ENCODE measurements at regions not wholly inside any gene's neighbourhood (a gene's known extent, or its start where the extent isn't known, plus 50 kb on each side); places are given as distances from the start of the nearest gene placed in this dataset.
"Not testable (repeated sequence)": the region's sequence is repeated elsewhere in the genome, so short reads cannot be mapped to it uniquely, and the experiment has no call there.

DNA sequence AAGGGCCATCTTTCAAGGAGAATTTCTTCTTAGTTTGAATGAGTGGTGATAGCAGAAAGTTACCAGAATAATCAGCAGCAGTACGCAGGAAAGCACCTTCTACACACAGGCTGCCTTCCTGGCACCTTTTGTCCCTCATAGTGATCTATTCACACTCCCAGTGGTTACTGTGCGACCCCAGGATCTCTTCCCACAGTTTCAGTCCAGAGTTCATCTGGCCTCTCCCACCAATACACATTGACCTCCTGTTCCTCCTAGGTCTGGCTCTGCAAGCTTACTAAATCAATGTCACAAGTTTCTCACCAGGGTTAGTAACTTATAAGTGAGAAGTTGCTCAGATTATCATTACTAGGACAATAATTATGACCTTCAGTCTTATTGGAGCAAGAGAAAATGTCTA is 99.1 kb upstream of the PIK3R1 start:
- H3K4me3 ChIP-seq: no peak overlapping the region
- no peak overlapping the region for H3K27ac ChIP-seq
- no peak for DNase-seq (ENCODE audit: low spot score)
- TF ChIP-seq, protein P1, sequence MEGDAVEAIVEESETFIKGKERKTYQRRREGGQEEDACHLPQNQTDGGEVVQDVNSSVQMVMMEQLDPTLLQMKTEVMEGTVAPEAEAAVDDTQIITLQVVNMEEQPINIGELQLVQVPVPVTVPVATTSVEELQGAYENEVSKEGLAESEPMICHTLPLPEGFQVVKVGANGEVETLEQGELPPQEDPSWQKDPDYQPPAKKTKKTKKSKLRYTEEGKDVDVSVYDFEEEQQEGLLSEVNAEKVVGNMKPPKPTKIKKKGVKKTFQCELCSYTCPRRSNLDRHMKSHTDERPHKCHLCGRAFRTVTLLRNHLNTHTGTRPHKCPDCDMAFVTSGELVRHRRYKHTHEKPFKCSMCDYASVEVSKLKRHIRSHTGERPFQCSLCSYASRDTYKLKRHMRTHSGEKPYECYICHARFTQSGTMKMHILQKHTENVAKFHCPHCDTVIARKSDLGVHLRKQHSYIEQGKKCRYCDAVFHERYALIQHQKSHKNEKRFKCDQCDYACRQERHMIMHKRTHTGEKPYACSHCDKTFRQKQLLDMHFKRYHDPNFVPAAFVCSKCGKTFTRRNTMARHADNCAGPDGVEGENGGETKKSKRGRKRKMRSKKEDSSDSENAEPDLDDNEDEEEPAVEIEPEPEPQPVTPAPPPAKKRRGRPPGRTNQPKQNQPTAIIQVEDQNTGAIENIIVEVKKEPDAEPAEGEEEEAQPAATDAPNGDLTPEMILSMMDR (IDR thresholded peaks at IDR 0.05): no peak

DNA sequence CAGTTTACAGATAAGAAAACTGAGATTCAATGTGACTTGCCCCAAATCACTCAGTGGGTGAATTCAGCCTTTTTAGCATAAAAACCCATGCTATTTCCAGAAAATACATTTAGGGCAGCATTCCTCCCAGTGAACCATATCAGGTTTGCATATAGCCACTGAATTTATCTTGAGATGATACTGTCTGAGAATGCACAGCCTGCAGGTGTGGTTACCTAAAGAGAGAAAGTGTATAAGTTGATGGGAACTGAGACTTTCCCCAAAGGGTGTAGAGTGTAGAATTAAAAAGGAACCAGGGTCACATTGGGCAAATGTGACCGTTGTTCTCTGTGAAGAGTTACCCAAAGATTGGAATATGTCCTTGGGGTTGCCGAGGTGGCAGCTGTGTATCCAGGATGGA is 100.0 kb upstream of the PIK3R1 start:
- Histone ChIP-seq H3K27ac (no peak overlapping the region), H3K4me3 (no peak overlapping the region)
- TF ChIP-seq, protein P1 (IDR thresholded peaks at IDR 0.05): no peak
- no peak for DNase-seq (ENCODE audit: low spot score)

DNA sequence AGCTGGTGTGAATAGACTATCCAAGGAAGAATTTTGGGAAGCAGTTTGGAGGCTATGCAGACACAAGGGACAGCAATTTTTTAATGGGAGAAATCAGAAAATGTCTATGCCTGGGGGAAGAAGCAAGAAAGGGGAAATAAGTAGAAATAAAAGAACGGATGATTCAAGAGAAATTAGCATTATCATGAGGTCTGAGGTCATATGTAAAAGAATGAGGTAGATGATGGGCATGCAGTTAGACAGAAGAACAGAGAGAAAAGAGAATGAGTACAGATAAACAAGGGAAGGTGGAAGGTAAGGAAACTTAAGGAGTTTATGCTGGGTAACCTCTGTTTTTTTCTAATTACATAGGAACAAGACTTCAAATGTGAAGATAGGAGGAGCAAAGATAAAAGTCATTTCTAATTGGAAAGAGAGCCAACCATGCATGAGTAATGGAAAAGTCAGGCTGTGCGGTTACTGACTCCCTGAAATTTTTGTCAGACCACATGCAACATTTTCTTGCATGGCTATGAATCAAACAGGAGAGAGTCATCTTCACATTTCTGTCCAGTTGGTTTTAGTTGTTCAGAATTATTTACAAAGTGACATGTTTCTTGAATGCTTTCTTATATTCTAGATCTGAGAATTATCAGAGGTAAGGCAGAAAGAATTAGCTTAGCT is 101.0 kb upstream of the PIK3R1 start:
- DNase-seq (ENCODE audit: low spot score): no peak
- no peak overlapping the region for H3K27ac ChIP-seq
- TF ChIP-seq, protein P1 (IDR thresholded peaks at IDR 0.05): no peak
- no peak overlapping the region for H3K4me3 ChIP-seq

DNA sequence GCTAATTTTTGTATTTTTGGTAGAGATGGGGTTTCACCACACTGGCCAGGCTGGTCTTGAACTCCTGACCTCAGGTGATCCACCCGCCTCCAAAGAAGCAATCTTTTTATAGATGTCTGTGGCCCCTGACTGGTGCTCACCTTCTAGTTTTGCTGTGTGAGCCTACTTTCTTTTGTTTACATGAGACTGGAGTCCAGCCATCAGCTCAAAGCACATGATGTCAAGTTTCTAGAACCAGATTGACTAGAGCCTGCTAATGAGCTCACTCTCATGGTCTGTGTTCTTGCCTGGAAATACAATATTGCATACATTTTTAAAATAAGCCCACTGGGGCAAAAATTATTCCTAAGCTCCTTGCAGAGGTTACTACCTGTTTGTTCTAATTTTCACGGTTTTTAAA is 102.9 kb upstream of the PIK3R1 start:
- no peak overlapping the region for H3K27ac ChIP-seq
- TF ChIP-seq, protein P1 (IDR thresholded peaks at IDR 0.05): no peak
- DNase-seq (ENCODE audit: low spot score): no peak
- H3K4me3 ChIP-seq: no peak overlapping the region

DNA sequence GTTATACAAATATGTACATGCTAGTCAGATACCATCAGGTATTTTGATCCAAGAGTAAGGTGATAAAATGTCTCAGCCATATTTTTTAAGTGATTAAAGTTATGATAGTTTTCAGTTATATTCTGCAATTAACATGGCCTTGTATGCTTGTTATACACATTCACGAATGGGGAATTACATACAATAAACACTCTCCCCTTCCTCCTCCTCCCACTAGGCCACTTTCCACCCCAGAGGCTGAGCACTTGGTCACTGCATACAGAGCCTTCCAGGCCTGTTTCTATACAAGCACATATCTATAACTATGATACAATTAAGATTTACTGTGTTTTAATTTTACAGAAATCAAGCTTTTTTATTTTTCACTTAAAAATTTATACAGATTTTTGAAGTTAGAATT is 104.7 kb upstream of the PIK3R1 start:
- DNase-seq (ENCODE audit: low spot score): no peak
- TF ChIP-seq, protein P1 (IDR thresholded peaks at IDR 0.05): no peak
- Histone ChIP-seq H3K27ac (no peak overlapping the region), H3K4me3 (no peak overlapping the region)

DNA sequence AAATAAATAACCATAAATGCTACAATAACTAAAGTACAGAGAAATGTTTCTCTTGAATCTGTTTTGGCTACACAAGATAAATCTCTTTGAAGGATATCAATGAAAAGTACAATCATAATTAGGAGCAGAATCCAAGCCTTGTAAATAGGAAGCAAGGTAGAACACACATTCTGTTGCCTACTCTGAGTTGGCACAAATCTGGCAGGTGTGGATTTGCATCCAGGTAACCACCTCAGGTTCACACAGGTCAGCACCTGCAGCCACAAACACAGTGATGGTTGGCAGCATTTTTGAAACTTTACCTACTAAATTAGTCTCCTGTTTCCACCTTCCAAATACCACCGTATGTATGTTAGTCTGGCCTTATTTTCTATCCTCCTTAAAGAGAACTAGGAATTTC is 105.3 kb upstream of the PIK3R1 start:
- TF ChIP-seq, protein P1 (IDR thresholded peaks at IDR 0.05): no peak
- DNase-seq (ENCODE audit: low spot score): no peak
- H3K27ac ChIP-seq: no peak overlapping the region
- no peak overlapping the region for H3K4me3 ChIP-seq

DNA sequence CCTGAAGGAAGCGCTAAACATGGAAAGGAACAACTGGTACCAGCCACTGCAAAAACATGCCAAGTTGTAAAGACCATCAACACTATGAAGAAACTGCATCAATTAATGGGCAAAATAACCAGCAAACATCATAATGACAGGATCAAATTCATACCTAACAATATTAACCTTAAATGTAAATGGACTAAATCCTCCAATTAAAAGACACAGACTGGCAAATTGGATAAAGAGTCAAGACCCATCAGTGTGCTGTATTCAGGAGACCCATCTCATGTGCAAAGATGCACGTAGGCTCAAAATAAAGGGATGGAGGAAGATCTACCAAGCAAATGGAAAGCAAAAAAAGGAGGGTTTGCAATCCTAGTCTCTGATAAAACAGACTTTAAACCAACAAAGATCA is 111.3 kb upstream of the PIK3R1 start:
- H3K27ac ChIP-seq; DNase-seq (ENCODE audit: low spot score); H3K4me3 ChIP-seq: not testable (repeated sequence)

DNA sequence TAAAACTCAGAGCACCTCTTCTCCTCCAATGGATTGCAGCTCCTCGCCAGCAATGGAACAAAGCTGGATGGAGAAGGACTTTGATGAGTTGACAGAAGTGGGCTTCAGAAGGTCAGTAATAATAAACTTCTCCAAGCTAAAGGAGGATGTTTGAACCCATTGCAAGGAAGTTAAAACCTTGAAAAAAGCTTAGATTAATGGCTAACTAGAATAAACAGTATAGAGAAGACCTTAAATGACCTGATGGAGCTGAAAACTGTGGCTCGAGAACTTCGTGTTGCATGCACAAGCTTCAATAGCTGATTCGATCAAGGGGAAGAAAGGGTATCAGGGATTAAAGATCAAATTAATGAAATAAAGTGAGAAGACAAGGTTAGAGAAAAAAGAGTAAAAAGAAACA is 112.3 kb upstream of the PIK3R1 start:
- not testable (repeated sequence) for DNase-seq (ENCODE audit: low spot score); H3K27ac ChIP-seq; H3K4me3 ChIP-seq
